ENCODE measurements at regions not wholly inside any gene's neighbourhood (a gene's known extent, or its start where the extent isn't known, plus 50 kb on each side); places are given as distances from the start of the nearest gene placed in this dataset.

- POLR2A ChIA-PET = no interaction called here
- CTCF ChIA-PET = no interaction called here
- Mint-ChIP-seq H3K27me3 (ENCODE audit: low read depth) (no peaks in the 10 kb centered on the region), H3K27ac (no peak overlapping the region), H3K9me3 (ENCODE audit: insufficient read depth) (peaks cover 14% of the 10 kb centered on the region), H3K36me3 (ENCODE audit: low read depth) (no peaks in the 10 kb centered on the region), H3K4me1 (ENCODE audit: low read depth) (no peaks in the 10 kb centered on the region), H3K4me3 (no peak overlapping the region)
- DNase-seq = no peak
- ATAC-seq = no peak
Observed at GRCh38 chr4:187251896-187252295, 528.2 kb upstream of the FAT1 start.

GRCh38 chr4:187256897-187257296 is 533.2 kb upstream of the FAT1 start:
- Mint-ChIP-seq H3K4me3 (no peak overlapping the region), H3K27ac (no peak overlapping the region), H3K27me3 (ENCODE audit: low read depth) (no peaks in the 10 kb centered on the region), H3K9me3 (ENCODE audit: insufficient read depth) (peaks cover 11% of the 10 kb centered on the region), H3K36me3 (ENCODE audit: low read depth) (no peaks in the 10 kb centered on the region), H3K4me1 (ENCODE audit: low read depth) (no peaks in the 10 kb centered on the region)
- ChIA-PET POLR2A (no interaction called here), CTCF (no interaction called here)
- no peak for DNase-seq
- no peak for ATAC-seq

GRCh38 chr4:187258651-187259401 is 535.2 kb upstream of the FAT1 start:
- Mint-ChIP-seq H3K27ac (no peak overlapping the region), H3K9me3 (ENCODE audit: insufficient read depth) (no peaks in the 10 kb centered on the region), H3K27me3 (ENCODE audit: low read depth) (no peaks in the 10 kb centered on the region), H3K4me1 (ENCODE audit: low read depth) (no peaks in the 10 kb centered on the region), H3K36me3 (ENCODE audit: low read depth) (no peaks in the 10 kb centered on the region), H3K4me3 (no peak overlapping the region)
- POLR2A ChIA-PET = no interaction called here
- CTCF ChIA-PET = no interaction called here
- DNase-seq (no peak), ATAC-seq (no peak)

GRCh38 chr4:187268940-187269339 is 545.3 kb upstream of the FAT1 start:
- no peak for ATAC-seq
- Mint-ChIP-seq H3K36me3 (ENCODE audit: low read depth) (no peaks in the 10 kb centered on the region), H3K9me3 (ENCODE audit: insufficient read depth) (peaks cover 4% of the 10 kb centered on the region), H3K27me3 (ENCODE audit: low read depth) (no peaks in the 10 kb centered on the region), H3K4me3 (no peak overlapping the region), H3K27ac (no peak overlapping the region), H3K4me1 (ENCODE audit: low read depth) (no peaks in the 10 kb centered on the region)
- CTCF ChIA-PET = no interaction called here
- POLR2A ChIA-PET = no interaction called here
- DNase-seq = no peak

GRCh38 chr4:187270154-187270553 is 546.5 kb upstream of the FAT1 start:
- POLR2A ChIA-PET = no interaction called here
- peaks cover 4% of the 10 kb centered on the region for H3K9me3 Mint-ChIP-seq (ENCODE audit: insufficient read depth)
- no peak overlapping the region for H3K27ac Mint-ChIP-seq
- no peaks in the 10 kb centered on the region for H3K4me1 Mint-ChIP-seq (ENCODE audit: low read depth)
- no peak overlapping the region for H3K4me3 Mint-ChIP-seq
- CTCF ChIA-PET = no interaction called here
- no peaks in the 10 kb centered on the region for H3K36me3 Mint-ChIP-seq (ENCODE audit: low read depth)
- no peaks in the 10 kb centered on the region for H3K27me3 Mint-ChIP-seq (ENCODE audit: low read depth)
- no peak for DNase-seq
- ATAC-seq = no peak

- H3K9me3 Mint-ChIP-seq (ENCODE audit: insufficient read depth) = peaks cover 4% of the 10 kb centered on the region
- H3K27me3 Mint-ChIP-seq (ENCODE audit: low read depth) = no peaks in the 10 kb centered on the region
- ChIA-PET POLR2A (no interaction called here), CTCF (no interaction called here)
- no peak overlapping the region for H3K27ac Mint-ChIP-seq
- no peak overlapping the region for H3K4me3 Mint-ChIP-seq
- no peaks in the 10 kb centered on the region for H3K4me1 Mint-ChIP-seq (ENCODE audit: low read depth)
- ATAC-seq (no peak), DNase-seq (no peak)
- no peaks in the 10 kb centered on the region for H3K36me3 Mint-ChIP-seq (ENCODE audit: low read depth)
Observed at GRCh38 chr4:187271848-187272247, 548.2 kb upstream of the FAT1 start.

GRCh38 chr4:187274153-187274552 is 550.5 kb upstream of the FAT1 start:
- H3K27ac Mint-ChIP-seq = no peak overlapping the region
- H3K27me3 Mint-ChIP-seq (ENCODE audit: low read depth) = no peaks in the 10 kb centered on the region
- ATAC-seq (no peak), DNase-seq (no peak)
- H3K9me3 Mint-ChIP-seq (ENCODE audit: insufficient read depth) = peaks cover 11% of the 10 kb centered on the region
- no peaks in the 10 kb centered on the region for H3K4me1 Mint-ChIP-seq (ENCODE audit: low read depth)
- ChIA-PET CTCF (no interaction called here), POLR2A (no interaction called here)
- H3K4me3 Mint-ChIP-seq = no peak overlapping the region
- H3K36me3 Mint-ChIP-seq (ENCODE audit: low read depth) = no peaks in the 10 kb centered on the region

GRCh38 chr4:187276736-187277408 is 553.2 kb upstream of the FAT1 start:
- Mint-ChIP-seq H3K4me1 (ENCODE audit: low read depth) (no peaks in the 10 kb centered on the region), H3K9me3 (ENCODE audit: insufficient read depth) (peaks cover 16% of the 10 kb centered on the region), H3K27me3 (ENCODE audit: low read depth) (no peaks in the 10 kb centered on the region), H3K4me3 (no peak overlapping the region), H3K36me3 (ENCODE audit: low read depth) (no peaks in the 10 kb centered on the region), H3K27ac (no peak overlapping the region)
- ChIA-PET POLR2A (no interaction called here), CTCF (no interaction called here)
- DNase-seq (no peak), ATAC-seq (no peak)

GRCh38 chr4:187283201-187283955 is 559.7 kb upstream of the FAT1 start:
- Mint-ChIP-seq H3K36me3 (ENCODE audit: low read depth) (no peaks in the 10 kb centered on the region), H3K27me3 (ENCODE audit: low read depth) (no peaks in the 10 kb centered on the region), H3K9me3 (ENCODE audit: insufficient read depth) (peaks cover 14% of the 10 kb centered on the region), H3K4me1 (ENCODE audit: low read depth) (no peaks in the 10 kb centered on the region), H3K27ac (no peak overlapping the region), H3K4me3 (no peak overlapping the region)
- CTCF ChIA-PET = no interaction called here
- POLR2A ChIA-PET = no interaction called here
- DNase-seq (no peak), ATAC-seq (no peak)

- POLR2A ChIA-PET = no interaction called here
- H3K4me1 Mint-ChIP-seq (ENCODE audit: low read depth) = no peaks in the 10 kb centered on the region
- H3K27me3 Mint-ChIP-seq (ENCODE audit: low read depth) = no peaks in the 10 kb centered on the region
Observed at GRCh38 chr4:187286525-187286924, 562.9 kb upstream of the FAT1 start.

GRCh38 chr4:187289371-187289770 is 565.7 kb upstream of the FAT1 start:
- Mint-ChIP-seq H3K4me1 (ENCODE audit: low read depth) (no peaks in the 10 kb centered on the region), H3K9me3 (ENCODE audit: insufficient read depth) (peaks cover 12% of the 10 kb centered on the region), H3K4me3 (no peak overlapping the region), H3K27me3 (ENCODE audit: low read depth) (no peaks in the 10 kb centered on the region), H3K27ac (no peak overlapping the region), H3K36me3 (ENCODE audit: low read depth) (no peaks in the 10 kb centered on the region)
- ATAC-seq (no peak), DNase-seq (no peak)
- ChIA-PET CTCF (no interaction called here), POLR2A (no interaction called here)

More at GRCh38 chr4:187286525-187286924, 562.9 kb upstream of the FAT1 start:
- CTCF ChIA-PET = no interaction called here
- no peaks in the 10 kb centered on the region for H3K36me3 Mint-ChIP-seq (ENCODE audit: low read depth)
- DNase-seq = no peak
- no peak for ATAC-seq
- H3K4me3 Mint-ChIP-seq = no peak overlapping the region
- H3K27ac Mint-ChIP-seq = no peak overlapping the region
- peaks cover 4% of the 10 kb centered on the region for H3K9me3 Mint-ChIP-seq (ENCODE audit: insufficient read depth)

- H3K36me3 Mint-ChIP-seq (ENCODE audit: low read depth) = no peaks in the 10 kb centered on the region
- no peak overlapping the region for H3K27ac Mint-ChIP-seq
- CTCF ChIA-PET = no interaction called here
- H3K4me1 Mint-ChIP-seq (ENCODE audit: low read depth) = no peaks in the 10 kb centered on the region
- H3K4me3 Mint-ChIP-seq = no peak overlapping the region
- POLR2A ChIA-PET = no interaction called here
- ATAC-seq = no peak
- H3K27me3 Mint-ChIP-seq (ENCODE audit: low read depth) = no peaks in the 10 kb centered on the region
- no peak for DNase-seq
- peaks cover 30% of the 10 kb centered on the region for H3K9me3 Mint-ChIP-seq (ENCODE audit: insufficient read depth)
Observed at GRCh38 chr4:187294861-187295260, 571.2 kb upstream of the FAT1 start.
